Hepatocyte (in vitro differentiated cells): ENCODE measurements at regions not wholly inside any gene's neighbourhood (a gene's known extent, or its start where the extent isn't known, plus 50 kb on each side); places are given as distances from the start of the nearest gene placed in this dataset.

ENCODE experiments used
- DNase-seq: peaks from one replicate; pipeline ENCODE4 v3.0.0-alpha.2; 2016; ENCODE audit warnings: low spot score
- H2AFZ ChIP-seq: fragments of 200-600 bp; sonication (generic); 2 replicates; pipeline ENCODE4 v1.6.0; 2016; ENCODE audit warnings: antibody characterized with exemption, mild to moderate bottlenecking
- H3K27ac ChIP-seq: fragments of 200-600 bp; sonication (generic); 2 replicates; pipeline ENCODE4 v1.5.1; 2016; ENCODE audit warnings: mild to moderate bottlenecking
- H3K27me3 ChIP-seq: fragments of 200-600 bp; sonication (generic); 2 replicates; pipeline ENCODE4 v1.6.1; 2016
- H3K36me3 ChIP-seq: fragments of 200-600 bp; sonication (generic); replicated peaks from 2 replicates; pipeline ENCODE4 v1.5.1; 2016; ENCODE audit warnings: low read depth; ENCODE audit not compliant: insufficient read depth
- H3K4me1 ChIP-seq: fragments of 200-600 bp; sonication (generic); 2 replicates; pipeline ENCODE4 v1.5.1; 2016; ENCODE audit warnings: mild to moderate bottlenecking, moderate library complexity; ENCODE audit not compliant: insufficient read depth
- H3K4me2 ChIP-seq: fragments of 200-600 bp; sonication (generic); 2 replicates; pipeline ENCODE4 v1.6.0; 2016
- H3K4me3 ChIP-seq: fragments of 200-600 bp; sonication (generic); 2 replicates; pipeline ENCODE4 v1.5.1; 2016; ENCODE audit warnings: mild to moderate bottlenecking
- H3K79me2 ChIP-seq: fragments of 200-600 bp; sonication (generic); 2 replicates; pipeline ENCODE4 v1.6.0; 2017; ENCODE audit warnings: mild to moderate bottlenecking
- H3K9me2 ChIP-seq: fragments of 200-600 bp; sonication (generic); replicated peaks from 2 replicates; pipeline ENCODE4 v1.6.0; 2017; ENCODE audit warnings: mild to moderate bottlenecking; ENCODE audit not compliant: insufficient read depth
- H3K9me3 ChIP-seq: fragments of 200-600 bp; sonication (generic); 2 replicates; pipeline ENCODE4 v1.5.1; 2016; ENCODE audit warnings: low read depth, mild to moderate bottlenecking
- H4K20me1 ChIP-seq: fragments of 200-600 bp; sonication (generic); 2 replicates; pipeline ENCODE4 v1.6.0; 2016; ENCODE audit warnings: mild to moderate bottlenecking; ENCODE audit not compliant: insufficient read depth, poor library complexity, severe bottlenecking
- EZH2 ChIP-seq: fragments of 200-600 bp; sonication (generic); IDR thresholded peaks from 2 replicates; pipeline ENCODE4 v1.6.1; 2016; ENCODE audit warnings: antibody characterized with exemption, mild to moderate bottlenecking, borderline replicate concordance
- EZH2phosphoT487 ChIP-seq: fragments of 200-600 bp; sonication (generic); IDR thresholded peaks from one replicate; pipeline ENCODE4 v1.6.1; 2018; ENCODE audit warnings: antibody characterized with exemption, mild to moderate bottlenecking, low read depth, moderate library complexity; ENCODE audit not compliant: unreplicated experiment, severe bottlenecking
- WGBS: methylation state at CpG from one replicate; pipeline ENCODE4 v1.1.6; 2016; ENCODE audit warnings: low lambda C conversion rate; ENCODE audit errors: missing lambda C conversion rate; 5-methylcytosine and 5-hydroxymethylcytosine counted together
- TF ChIP-seq, protein P1 (sequence below): fragments of 200-600 bp; sonication (generic); IDR thresholded peaks from 2 replicates; pipeline ENCODE4 v1.5.1; 2016; ENCODE audit warnings: antibody characterized with exemption, mild to moderate bottlenecking; ENCODE audit not compliant: poor library complexity

DNA sequence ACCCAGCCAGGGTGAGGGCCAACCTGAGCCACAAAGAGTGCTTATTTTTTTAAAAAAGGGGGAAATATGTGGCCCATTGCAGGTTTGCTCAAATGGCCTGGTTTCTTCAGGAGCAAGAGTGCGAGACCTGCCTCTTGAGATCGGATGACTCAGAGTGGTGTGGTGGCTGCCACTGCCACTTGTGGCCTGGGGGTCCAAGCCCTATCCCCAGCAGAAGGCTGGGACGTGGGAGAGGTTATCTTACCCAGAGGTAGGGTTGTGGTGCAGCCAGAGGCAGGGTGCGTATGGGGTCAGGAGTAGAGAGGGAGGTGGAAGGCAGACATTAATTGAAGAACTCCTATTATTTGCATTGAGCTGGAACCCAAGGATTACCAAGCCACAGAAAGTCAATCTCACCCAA is 83.2 kb upstream of the SMAD3 start:
- H3K9me3 ChIP-seq: no peaks in the 10 kb centered on the region
- H3K9me2 ChIP-seq: no peaks in the 10 kb centered on the region
- no peak for TF ChIP-seq EZH2phosphoT487
- TF ChIP-seq, protein P1, sequence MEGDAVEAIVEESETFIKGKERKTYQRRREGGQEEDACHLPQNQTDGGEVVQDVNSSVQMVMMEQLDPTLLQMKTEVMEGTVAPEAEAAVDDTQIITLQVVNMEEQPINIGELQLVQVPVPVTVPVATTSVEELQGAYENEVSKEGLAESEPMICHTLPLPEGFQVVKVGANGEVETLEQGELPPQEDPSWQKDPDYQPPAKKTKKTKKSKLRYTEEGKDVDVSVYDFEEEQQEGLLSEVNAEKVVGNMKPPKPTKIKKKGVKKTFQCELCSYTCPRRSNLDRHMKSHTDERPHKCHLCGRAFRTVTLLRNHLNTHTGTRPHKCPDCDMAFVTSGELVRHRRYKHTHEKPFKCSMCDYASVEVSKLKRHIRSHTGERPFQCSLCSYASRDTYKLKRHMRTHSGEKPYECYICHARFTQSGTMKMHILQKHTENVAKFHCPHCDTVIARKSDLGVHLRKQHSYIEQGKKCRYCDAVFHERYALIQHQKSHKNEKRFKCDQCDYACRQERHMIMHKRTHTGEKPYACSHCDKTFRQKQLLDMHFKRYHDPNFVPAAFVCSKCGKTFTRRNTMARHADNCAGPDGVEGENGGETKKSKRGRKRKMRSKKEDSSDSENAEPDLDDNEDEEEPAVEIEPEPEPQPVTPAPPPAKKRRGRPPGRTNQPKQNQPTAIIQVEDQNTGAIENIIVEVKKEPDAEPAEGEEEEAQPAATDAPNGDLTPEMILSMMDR: no peak
- no peak overlapping the region for H3K27ac ChIP-seq
- WGBS: 85% methylated on average over 4 of the region's 4 CpGs
- H4K20me1 ChIP-seq: no peaks in the 10 kb centered on the region
- H3K4me1 ChIP-seq: no peaks in the 10 kb centered on the region
- H3K4me2 ChIP-seq: no peak overlapping the region
- no peak overlapping the region for H2AFZ ChIP-seq
- no peaks in the 10 kb centered on the region for H3K27me3 ChIP-seq
- H3K36me3 ChIP-seq: no peaks in the 10 kb centered on the region
- no peaks in the 10 kb centered on the region for H3K79me2 ChIP-seq
- no peak for DNase-seq
- H3K4me3 ChIP-seq: no peak overlapping the region

DNA sequence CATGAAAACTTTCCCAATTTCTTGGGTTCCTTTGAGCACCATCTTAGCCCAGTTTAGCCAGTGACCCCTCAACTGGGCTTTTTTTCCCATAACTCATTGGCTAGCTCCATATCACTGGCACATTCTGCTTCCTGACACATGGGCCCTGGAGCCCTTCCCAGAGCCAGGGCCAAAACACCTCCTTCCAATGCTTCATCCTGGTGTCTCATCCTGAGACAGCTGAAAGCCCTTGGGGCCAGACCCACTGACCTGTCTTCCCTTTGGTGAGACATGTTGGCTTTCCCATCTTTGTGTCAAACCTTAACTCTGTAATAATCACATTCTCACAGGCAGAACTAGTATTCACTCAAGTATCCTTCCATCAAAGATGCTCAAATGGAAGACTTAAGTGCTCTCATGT is 82.6 kb upstream of the SMAD3 start:
- no peaks in the 10 kb centered on the region for H3K9me2 ChIP-seq
- no peak overlapping the region for H2AFZ ChIP-seq
- TF ChIP-seq, protein P1: no peak
- no peak for TF ChIP-seq EZH2
- TF ChIP-seq EZH2phosphoT487: no peak
- H3K27me3 ChIP-seq: no peaks in the 10 kb centered on the region
- no peaks in the 10 kb centered on the region for H3K9me3 ChIP-seq
- H3K4me2 ChIP-seq: no peak overlapping the region
- H3K4me1 ChIP-seq: no peaks in the 10 kb centered on the region
- no peak for DNase-seq
- no peaks in the 10 kb centered on the region for H3K79me2 ChIP-seq
- no peak overlapping the region for H3K27ac ChIP-seq
- no peaks in the 10 kb centered on the region for H4K20me1 ChIP-seq
- no peaks in the 10 kb centered on the region for H3K36me3 ChIP-seq
- no peak overlapping the region for H3K4me3 ChIP-seq

DNA sequence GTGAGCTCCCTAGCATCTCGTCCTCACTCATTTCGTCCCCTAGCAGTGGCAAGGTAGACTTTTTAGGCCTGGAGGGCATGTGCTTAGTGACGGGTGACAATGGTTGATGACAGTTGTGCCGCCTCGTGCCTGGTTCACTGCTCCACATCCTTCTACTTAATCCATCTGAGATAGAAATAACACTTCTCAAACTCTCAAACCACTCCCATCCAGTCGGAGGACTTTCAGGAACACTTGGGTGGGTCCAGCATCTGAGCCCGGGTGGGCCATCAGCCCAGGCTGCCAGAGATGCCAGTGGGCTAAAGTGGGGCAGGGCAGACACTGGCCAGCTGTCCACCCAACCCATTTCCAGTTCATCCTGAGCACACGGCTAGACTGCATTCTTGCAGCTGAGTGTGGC is 79.7 kb upstream of the SMAD3 start:
- Histone ChIP-seq H3K9me3 (no peaks in the 10 kb centered on the region), H3K4me1 (no peaks in the 10 kb centered on the region), H3K79me2 (no peaks in the 10 kb centered on the region), H3K9me2 (no peaks in the 10 kb centered on the region), H3K27me3 (no peaks in the 10 kb centered on the region), H3K4me3 (no peak overlapping the region), H3K36me3 (no peaks in the 10 kb centered on the region), H2AFZ (no peak overlapping the region), H3K4me2 (no peak overlapping the region), H4K20me1 (no peaks in the 10 kb centered on the region), H3K27ac (no peak overlapping the region)
- no peak for DNase-seq
- WGBS: 95% methylated on average over 8 of the region's 8 CpGs
- no peak for TF ChIP-seq EZH2
- TF ChIP-seq, protein P1: no peak

GRCh38 chr15:66986951-66987350 is 78.5 kb upstream of the SMAD3 start:
- no peaks in the 10 kb centered on the region for H3K4me1 ChIP-seq
- no peak for DNase-seq
- no peaks in the 10 kb centered on the region for H3K36me3 ChIP-seq
- TF ChIP-seq EZH2phosphoT487 (no peak), EZH2 (no peak)
- TF ChIP-seq, protein P1: no peak
- H3K27ac ChIP-seq: no peak overlapping the region
- H3K9me3 ChIP-seq: no peaks in the 10 kb centered on the region
- WGBS: 80% methylated on average over 7 of the region's 7 CpGs
- H2AFZ ChIP-seq: no peak overlapping the region
- H3K79me2 ChIP-seq: no peaks in the 10 kb centered on the region
- H3K27me3 ChIP-seq: no peaks in the 10 kb centered on the region
- no peak overlapping the region for H3K4me3 ChIP-seq
- no peaks in the 10 kb centered on the region for H4K20me1 ChIP-seq
- H3K4me2 ChIP-seq: no peak overlapping the region
- H3K9me2 ChIP-seq: no peaks in the 10 kb centered on the region
